ENCODE measurements at regions not wholly inside any gene's neighbourhood (a gene's known extent, or its start where the extent isn't known, plus 50 kb on each side); places are given as distances from the start of the nearest gene placed in this dataset.
A peak's percentile ranks its signal among the peaks of the same experiment; 100 is the strongest.

- Histone ChIP-seq H3K9me3 (ENCODE audit: insufficient read depth, low read length) (no peaks in the 10 kb centered on the region), H3K27me3 (ENCODE audit: insufficient read depth, insufficient read length) (no peaks in the 10 kb centered on the region), H3K9ac (ENCODE audit: insufficient read length, low read depth) (no peak overlapping the region), H3K4me1 (ENCODE audit: insufficient read depth, insufficient read length) (no peaks in the 10 kb centered on the region), H3K4me3 (ENCODE audit: insufficient read length, low read depth) (no peak overlapping the region), H3K36me3 (ENCODE audit: insufficient read depth, insufficient read length, low read length) (no peaks in the 10 kb centered on the region)
- TF ChIP-seq YY1 (IDR thresholded peaks at IDR 0.05; ENCODE audit: insufficient read depth, insufficient read length) (no peak), ZNF274 (IDR thresholded peaks at IDR 0.05; ENCODE audit: low read depth, low read length) (no peak), SUZ12 (IDR thresholded peaks at IDR 0.05; ENCODE audit: extremely low read depth, insufficient read depth, insufficient read length) (no peak)
- peak; percentile 0 for DNase-seq (ENCODE audit: low read depth, low spot score)
Measured at GRCh38 chr18:27491772-27492171, 306.7 kb upstream of the CHST9 start.

- Histone ChIP-seq H3K9ac (ENCODE audit: insufficient read length, low read depth) (no peak overlapping the region), H3K27me3 (ENCODE audit: insufficient read depth, insufficient read length) (no peaks in the 10 kb centered on the region), H3K36me3 (ENCODE audit: insufficient read depth, insufficient read length, low read length) (no peaks in the 10 kb centered on the region), H3K4me1 (ENCODE audit: insufficient read depth, insufficient read length) (no peaks in the 10 kb centered on the region), H3K4me3 (ENCODE audit: insufficient read length, low read depth) (no peak overlapping the region), H3K9me3 (ENCODE audit: insufficient read depth, low read length) (no peaks in the 10 kb centered on the region)
- TF ChIP-seq ZNF274 (IDR thresholded peaks at IDR 0.05; ENCODE audit: low read depth, low read length), result no peak
- TF ChIP-seq YY1 (IDR thresholded peaks at IDR 0.05; ENCODE audit: insufficient read depth, insufficient read length), result no peak
- no peak for TF ChIP-seq SUZ12 (IDR thresholded peaks at IDR 0.05; ENCODE audit: extremely low read depth, insufficient read depth, insufficient read length)
- DNase-seq (ENCODE audit: low read depth, low spot score), result peak; percentile 0
Measured at GRCh38 chr18:27483276-27483675, 298.2 kb upstream of the CHST9 start.

GRCh38 chr18:27478459-27478858, 293.4 kb upstream of the CHST9 start:
- DNase-seq (ENCODE audit: low read depth, low spot score), result no peak
- Histone ChIP-seq H3K9ac (ENCODE audit: insufficient read length, low read depth) (no peak overlapping the region), H3K9me3 (ENCODE audit: insufficient read depth, low read length) (no peaks in the 10 kb centered on the region), H3K4me1 (ENCODE audit: insufficient read depth, insufficient read length) (no peaks in the 10 kb centered on the region), H3K4me3 (ENCODE audit: insufficient read length, low read depth) (no peak overlapping the region), H3K27me3 (ENCODE audit: insufficient read depth, insufficient read length) (no peaks in the 10 kb centered on the region), H3K36me3 (ENCODE audit: insufficient read depth, insufficient read length, low read length) (no peaks in the 10 kb centered on the region)
- TF ChIP-seq ZNF274 (IDR thresholded peaks at IDR 0.05; ENCODE audit: low read depth, low read length) (no peak), SUZ12 (IDR thresholded peaks at IDR 0.05; ENCODE audit: extremely low read depth, insufficient read depth, insufficient read length) (no peak), YY1 (IDR thresholded peaks at IDR 0.05; ENCODE audit: insufficient read depth, insufficient read length) (no peak)

- Histone ChIP-seq H3K4me1 (ENCODE audit: insufficient read depth, insufficient read length) (no peaks in the 10 kb centered on the region), H3K36me3 (ENCODE audit: insufficient read depth, insufficient read length, low read length) (no peaks in the 10 kb centered on the region), H3K9me3 (ENCODE audit: insufficient read depth, low read length) (no peaks in the 10 kb centered on the region), H3K27me3 (ENCODE audit: insufficient read depth, insufficient read length) (no peaks in the 10 kb centered on the region), H3K9ac (ENCODE audit: insufficient read length, low read depth) (no peak overlapping the region), H3K4me3 (ENCODE audit: insufficient read length, low read depth) (no peak overlapping the region)
- no peak for TF ChIP-seq SUZ12 (IDR thresholded peaks at IDR 0.05; ENCODE audit: extremely low read depth, insufficient read depth, insufficient read length)
- no peak for TF ChIP-seq YY1 (IDR thresholded peaks at IDR 0.05; ENCODE audit: insufficient read depth, insufficient read length)
- TF ChIP-seq ZNF274 (IDR thresholded peaks at IDR 0.05; ENCODE audit: low read depth, low read length), result no peak
- no peak for DNase-seq (ENCODE audit: low read depth, low spot score)
Measured at GRCh38 chr18:27473318-27473717, 288.2 kb upstream of the CHST9 start.

GRCh38 chr18:27467073-27467472, 282.0 kb upstream of the CHST9 start:
- no peaks in the 10 kb centered on the region for H3K9me3 ChIP-seq (ENCODE audit: insufficient read depth, low read length)
- H3K27me3 ChIP-seq (ENCODE audit: insufficient read depth, insufficient read length), result no peaks in the 10 kb centered on the region
- no peak overlapping the region for H3K9ac ChIP-seq (ENCODE audit: insufficient read length, low read depth)
- H3K4me3 ChIP-seq (ENCODE audit: insufficient read length, low read depth), result no peak overlapping the region
- DNase-seq (ENCODE audit: low read depth, low spot score), result no peak
- H3K36me3 ChIP-seq (ENCODE audit: insufficient read depth, insufficient read length, low read length), result no peaks in the 10 kb centered on the region
- no peak for TF ChIP-seq YY1 (IDR thresholded peaks at IDR 0.05; ENCODE audit: insufficient read depth, insufficient read length)
- TF ChIP-seq ZNF274 (IDR thresholded peaks at IDR 0.05; ENCODE audit: low read depth, low read length), result no peak
- TF ChIP-seq SUZ12 (IDR thresholded peaks at IDR 0.05; ENCODE audit: extremely low read depth, insufficient read depth, insufficient read length), result no peak
- no peaks in the 10 kb centered on the region for H3K4me1 ChIP-seq (ENCODE audit: insufficient read depth, insufficient read length)

- TF ChIP-seq SUZ12 (IDR thresholded peaks at IDR 0.05; ENCODE audit: extremely low read depth, insufficient read depth, insufficient read length) (no peak), YY1 (IDR thresholded peaks at IDR 0.05; ENCODE audit: insufficient read depth, insufficient read length) (no peak), ZNF274 (IDR thresholded peaks at IDR 0.05; ENCODE audit: low read depth, low read length) (no peak)
- Histone ChIP-seq H3K9me3 (ENCODE audit: insufficient read depth, low read length) (no peaks in the 10 kb centered on the region), H3K36me3 (ENCODE audit: insufficient read depth, insufficient read length, low read length) (no peaks in the 10 kb centered on the region), H3K27me3 (ENCODE audit: insufficient read depth, insufficient read length) (no peaks in the 10 kb centered on the region), H3K4me1 (ENCODE audit: insufficient read depth, insufficient read length) (no peaks in the 10 kb centered on the region), H3K9ac (ENCODE audit: insufficient read length, low read depth) (no peak overlapping the region), H3K4me3 (ENCODE audit: insufficient read length, low read depth) (no peak overlapping the region)
- no peak for DNase-seq (ENCODE audit: low read depth, low spot score)
Measured at GRCh38 chr18:27461957-27462356, 276.8 kb upstream of the CHST9 start.

GRCh38 chr18:27449104-27449503, 264.0 kb upstream of the CHST9 start:
- Histone ChIP-seq H3K27me3 (ENCODE audit: insufficient read depth, insufficient read length) (no peaks in the 10 kb centered on the region), H3K9me3 (ENCODE audit: insufficient read depth, low read length) (no peaks in the 10 kb centered on the region), H3K9ac (ENCODE audit: insufficient read length, low read depth) (no peak overlapping the region), H3K4me1 (ENCODE audit: insufficient read depth, insufficient read length) (no peaks in the 10 kb centered on the region), H3K36me3 (ENCODE audit: insufficient read depth, insufficient read length, low read length) (no peaks in the 10 kb centered on the region), H3K4me3 (ENCODE audit: insufficient read length, low read depth) (no peak overlapping the region)
- TF ChIP-seq SUZ12 (IDR thresholded peaks at IDR 0.05; ENCODE audit: extremely low read depth, insufficient read depth, insufficient read length) (no peak), YY1 (IDR thresholded peaks at IDR 0.05; ENCODE audit: insufficient read depth, insufficient read length) (no peak), ZNF274 (IDR thresholded peaks at IDR 0.05; ENCODE audit: low read depth, low read length) (no peak)
- DNase-seq (ENCODE audit: low read depth, low spot score), result no peak
